ENCODE measurements at regions not wholly inside any gene's neighbourhood (a gene's known extent, or its start where the extent isn't known, plus 50 kb on each side); places are given as distances from the start of the nearest gene placed in this dataset.

- DNase-seq (ENCODE audit: low spot score), result no peak
Observed at GRCh38 chr6:90868256-90868655, 281.4 kb upstream of the MAP3K7 start.

DNA sequence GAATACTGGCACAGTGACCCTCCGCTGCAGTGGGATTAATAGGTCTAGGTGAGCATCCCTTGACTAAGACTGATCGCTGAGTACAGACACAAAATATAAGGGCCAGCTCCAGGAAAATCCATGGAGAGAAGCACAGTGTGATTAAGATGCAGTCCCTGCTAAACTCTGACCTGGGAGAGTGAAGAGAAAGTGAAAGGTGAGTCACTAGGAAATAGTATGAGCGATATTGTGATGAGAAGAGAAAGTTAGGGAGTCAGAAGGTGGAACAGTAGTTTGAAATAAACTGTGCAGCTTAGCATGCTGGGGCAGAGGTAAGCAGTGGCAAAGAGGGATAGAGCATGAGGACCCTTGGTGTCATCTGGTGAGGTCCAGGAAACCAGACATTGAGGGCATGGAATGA, 278.6 kb upstream of the MAP3K7 start:
- DNase-seq (ENCODE audit: low spot score), result no peak

DNA sequence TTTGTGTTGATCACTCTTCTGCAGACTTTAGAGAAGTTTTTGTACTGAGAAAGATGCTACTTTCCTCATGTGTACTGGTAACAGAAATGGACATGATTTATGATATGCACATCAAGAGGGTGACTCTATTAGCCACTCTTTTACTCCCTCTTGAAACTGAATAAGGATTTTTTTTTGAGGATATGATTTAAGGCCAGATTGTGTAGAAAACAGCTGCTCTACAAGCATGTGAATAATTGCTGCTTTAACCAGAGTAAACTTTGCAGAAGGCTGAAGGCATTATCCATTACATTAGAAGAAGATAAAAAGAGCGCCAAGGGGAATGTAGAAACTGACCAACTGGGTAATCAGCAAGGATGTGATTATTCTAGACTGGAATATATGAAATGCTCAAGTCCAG, 276.2 kb upstream of the MAP3K7 start:
- no peak for DNase-seq (ENCODE audit: low spot score)

DNA sequence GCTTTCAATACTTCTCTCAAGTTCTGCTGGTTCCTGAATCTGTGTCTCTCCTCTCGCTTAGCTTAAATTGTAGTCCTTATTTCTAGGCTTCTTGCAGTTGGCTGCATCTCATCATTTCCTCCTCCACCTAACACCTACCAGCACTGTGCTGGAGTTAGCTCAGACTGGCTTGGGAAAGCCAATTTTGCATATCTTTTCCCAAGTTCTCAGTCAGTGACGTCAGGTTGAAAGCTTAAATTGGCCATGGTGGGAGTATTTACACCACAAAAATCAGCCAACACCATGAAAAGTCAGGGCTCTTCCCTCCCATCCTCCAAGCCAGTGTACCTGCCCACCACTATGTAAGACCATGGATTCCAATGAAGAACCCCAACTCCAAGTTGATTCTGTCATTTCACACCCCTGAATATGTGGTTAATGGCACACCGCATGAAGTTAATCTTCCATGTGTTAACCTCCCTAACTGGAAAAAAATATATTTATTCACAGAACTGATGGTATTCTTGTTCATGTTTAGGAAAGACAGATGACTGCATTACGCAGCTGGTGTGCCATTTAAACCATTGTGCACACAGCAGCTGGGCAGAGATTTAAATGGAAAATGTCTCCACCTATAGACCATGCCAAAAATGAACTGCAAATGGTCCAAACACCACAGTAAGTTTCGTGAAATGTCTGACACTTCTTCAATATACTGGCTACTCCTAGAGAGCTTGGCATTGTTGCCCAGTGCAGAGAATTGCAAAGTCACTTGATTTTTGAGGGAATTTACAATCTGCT, 274.1 kb upstream of the MAP3K7 start:
- peak; percentile 5 for DNase-seq (ENCODE audit: low spot score)

DNA sequence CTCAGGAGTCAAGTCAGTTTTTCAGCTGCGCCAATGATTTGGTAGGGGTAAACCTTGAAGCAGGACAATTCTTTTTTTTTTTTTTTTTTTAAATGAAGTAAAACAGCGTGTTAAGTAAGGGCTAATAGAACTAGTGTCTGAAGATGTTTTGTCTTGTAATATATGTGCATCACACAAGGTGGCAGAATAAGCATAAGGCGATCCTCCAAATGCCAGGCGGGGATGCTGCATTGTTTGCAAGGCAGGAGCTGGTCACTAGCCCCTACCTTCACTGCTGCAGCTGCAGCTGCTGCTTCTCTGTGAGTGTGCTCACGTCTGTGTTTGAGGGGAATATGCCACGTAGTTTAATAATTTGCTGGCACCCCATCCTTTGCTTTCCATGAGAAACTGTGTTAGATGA, 272.7 kb upstream of the MAP3K7 start:
- DNase-seq (ENCODE audit: low spot score), result peak; percentile 8

DNA sequence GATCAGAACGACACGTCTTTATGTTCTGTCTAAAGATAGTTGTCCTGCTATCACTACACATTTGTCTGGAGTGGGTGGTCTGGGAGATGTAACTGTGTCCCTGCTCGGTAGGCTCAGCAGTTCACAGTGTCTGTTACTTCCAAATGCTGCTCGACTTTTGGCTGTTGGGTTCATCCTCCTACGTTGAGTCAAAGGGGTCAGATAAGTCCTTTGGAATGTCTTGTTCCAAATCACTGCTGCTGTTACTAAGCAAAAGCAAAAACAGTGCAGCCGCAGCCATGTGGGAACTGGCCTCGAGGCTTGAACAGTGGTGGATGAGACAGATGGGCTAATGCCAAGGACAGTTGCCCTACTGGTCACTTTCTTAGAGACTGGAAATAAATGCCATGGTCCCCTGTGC, 272.2 kb upstream of the MAP3K7 start:
- DNase-seq (ENCODE audit: low spot score), result no peak

DNA sequence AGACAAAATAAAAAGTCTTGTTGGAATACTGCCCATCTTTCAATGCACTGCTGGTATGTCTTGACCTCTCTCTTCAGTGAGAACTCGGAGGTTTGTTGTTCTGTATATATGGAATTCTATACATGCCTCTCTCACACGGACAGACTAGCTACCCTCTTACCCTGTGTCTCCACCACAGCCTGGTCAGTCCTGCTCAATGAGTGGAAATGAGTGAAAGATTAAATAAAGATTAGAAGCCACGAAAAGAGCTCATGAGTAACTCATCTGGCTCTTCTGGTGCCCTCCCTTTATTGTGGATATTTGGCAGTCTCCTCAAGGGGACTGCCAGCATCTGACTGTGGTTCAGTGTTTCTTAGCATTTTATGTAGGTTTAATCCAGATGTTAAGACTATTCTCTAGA, 262.8 kb upstream of the MAP3K7 start:
- DNase-seq (ENCODE audit: low spot score), result no peak

DNA sequence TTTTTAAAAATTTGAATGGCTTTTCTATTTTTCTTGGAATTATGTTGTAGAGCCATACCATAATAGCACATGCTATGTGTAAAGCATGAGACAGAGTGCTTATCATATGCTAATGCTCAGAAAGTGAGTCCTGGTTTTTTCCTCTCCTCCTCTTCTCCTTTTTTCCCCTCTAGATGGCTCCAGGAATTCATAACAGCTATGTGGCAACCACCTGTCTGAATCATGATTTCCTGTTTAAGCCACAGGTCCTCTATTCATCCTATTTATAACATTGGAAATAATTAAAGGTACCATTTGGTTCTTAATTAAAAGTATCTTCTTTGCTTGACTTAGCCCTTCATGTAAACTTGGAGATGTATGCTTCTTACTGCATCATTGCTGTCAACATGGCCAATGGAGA, 260.0 kb upstream of the MAP3K7 start:
- no peak for DNase-seq (ENCODE audit: low spot score)

DNA sequence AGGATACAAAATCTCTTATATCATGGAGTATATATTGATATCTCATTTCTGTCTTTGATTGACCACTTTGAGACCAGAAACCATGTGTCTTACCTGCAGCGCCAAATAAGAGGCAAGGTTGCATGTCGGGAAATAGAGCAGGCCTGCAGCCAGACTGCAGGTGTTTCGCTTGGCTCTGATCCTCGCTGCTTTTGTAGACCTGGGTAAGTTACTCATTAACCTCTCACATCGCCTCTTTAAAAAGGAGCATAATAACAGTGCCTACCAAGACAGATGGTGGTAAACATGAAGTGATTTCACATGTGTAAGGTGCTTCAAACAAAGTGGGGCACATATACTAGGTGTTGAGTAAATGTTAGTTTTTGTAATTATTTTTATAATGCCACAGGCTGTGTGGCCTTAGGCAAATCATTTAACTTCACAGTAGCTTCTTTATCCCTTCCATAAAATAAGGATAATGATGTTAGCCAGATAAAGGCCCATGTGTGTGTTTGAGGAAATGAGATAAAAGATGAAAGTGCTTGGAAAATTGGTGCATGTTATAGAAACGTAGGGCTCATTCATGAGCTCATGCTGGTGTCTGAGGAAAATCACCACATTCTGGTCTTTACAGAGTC, 248.8 kb upstream of the MAP3K7 start:
- DNase-seq (ENCODE audit: low spot score), result no peak

GRCh38 chr6:90829311-90829710, 242.4 kb upstream of the MAP3K7 start:
- DNase-seq (ENCODE audit: low spot score), result no peak

DNA sequence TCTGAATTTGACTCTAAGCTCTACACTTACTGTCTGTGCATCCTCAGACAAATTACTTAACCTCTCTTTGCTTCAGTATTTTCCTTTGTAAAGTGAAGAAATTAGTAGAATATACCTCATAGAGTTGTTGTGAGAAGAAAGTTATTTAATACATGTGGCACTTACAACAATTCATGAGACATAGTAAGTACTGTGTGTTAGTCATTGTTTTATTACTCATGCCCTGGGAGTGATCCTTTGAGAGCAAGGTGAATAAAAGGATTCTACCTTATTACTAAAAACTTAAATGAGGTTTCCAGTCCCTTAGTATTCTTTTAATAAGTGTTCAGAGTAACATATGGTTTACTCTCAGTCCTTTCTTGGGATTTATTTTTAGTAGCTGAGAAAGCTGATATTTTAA, 233.6 kb upstream of the MAP3K7 start:
- no peak for DNase-seq (ENCODE audit: low spot score)

DNA sequence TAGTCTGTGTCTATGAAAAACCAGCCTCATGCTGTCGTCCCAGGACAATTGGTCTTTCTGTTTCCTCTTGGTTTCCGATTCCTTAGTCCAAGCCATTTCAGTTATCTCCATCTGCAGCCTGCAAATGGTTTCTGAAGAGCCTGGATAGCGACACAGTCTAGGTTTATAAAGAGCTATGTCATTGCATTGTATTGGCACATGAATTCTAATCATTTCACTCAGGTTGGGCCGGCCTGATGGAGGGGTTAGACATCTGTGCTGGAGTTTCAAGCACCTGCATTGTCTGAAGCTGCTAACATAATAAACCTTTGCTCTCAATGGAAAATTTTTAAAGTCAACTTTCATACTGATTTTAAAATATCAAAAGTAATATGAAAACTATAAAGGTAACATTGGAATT, 232.6 kb upstream of the MAP3K7 start:
- no peak for DNase-seq (ENCODE audit: low spot score)

DNA sequence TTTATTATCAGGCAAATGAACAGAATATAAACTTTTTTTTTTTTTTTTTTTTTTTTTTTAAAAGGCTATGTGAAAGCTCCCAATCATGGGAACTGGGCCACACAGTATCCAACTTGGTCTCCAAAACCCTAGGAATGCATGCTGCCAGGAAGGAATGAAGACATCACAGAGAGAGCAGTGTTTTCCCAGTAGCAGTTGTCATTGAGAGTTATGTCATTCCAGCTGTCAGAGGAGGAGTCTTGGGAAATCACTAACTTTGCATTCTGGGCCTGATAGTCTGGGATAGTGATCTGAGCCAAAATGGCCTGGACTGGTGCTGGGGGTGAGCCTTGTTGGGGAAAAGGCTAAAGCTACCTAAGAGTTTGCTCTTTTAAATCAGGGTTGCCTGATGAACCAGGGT, 231.3 kb upstream of the MAP3K7 start:
- DNase-seq (ENCODE audit: low spot score), result no peak

DNA sequence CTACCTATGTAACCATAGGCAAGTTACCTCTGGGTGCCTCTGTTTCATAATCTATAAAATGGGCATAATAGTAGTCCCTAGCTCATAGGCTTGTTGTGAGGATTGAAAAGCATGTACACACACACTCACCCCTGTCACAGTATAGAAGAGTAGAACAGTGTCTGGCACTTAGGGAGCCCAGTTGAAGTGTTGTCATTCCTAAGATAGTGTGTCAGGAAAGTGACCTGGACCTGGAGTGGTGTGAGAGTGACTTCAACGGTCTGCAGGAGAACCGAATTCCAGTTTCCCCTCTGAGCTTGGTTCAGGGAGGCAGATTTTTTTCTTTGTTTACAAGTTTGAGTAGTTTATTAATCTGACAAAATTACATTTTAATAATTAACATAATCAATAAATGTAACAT, 229.9 kb upstream of the MAP3K7 start:
- no peak for DNase-seq (ENCODE audit: low spot score)

DNA sequence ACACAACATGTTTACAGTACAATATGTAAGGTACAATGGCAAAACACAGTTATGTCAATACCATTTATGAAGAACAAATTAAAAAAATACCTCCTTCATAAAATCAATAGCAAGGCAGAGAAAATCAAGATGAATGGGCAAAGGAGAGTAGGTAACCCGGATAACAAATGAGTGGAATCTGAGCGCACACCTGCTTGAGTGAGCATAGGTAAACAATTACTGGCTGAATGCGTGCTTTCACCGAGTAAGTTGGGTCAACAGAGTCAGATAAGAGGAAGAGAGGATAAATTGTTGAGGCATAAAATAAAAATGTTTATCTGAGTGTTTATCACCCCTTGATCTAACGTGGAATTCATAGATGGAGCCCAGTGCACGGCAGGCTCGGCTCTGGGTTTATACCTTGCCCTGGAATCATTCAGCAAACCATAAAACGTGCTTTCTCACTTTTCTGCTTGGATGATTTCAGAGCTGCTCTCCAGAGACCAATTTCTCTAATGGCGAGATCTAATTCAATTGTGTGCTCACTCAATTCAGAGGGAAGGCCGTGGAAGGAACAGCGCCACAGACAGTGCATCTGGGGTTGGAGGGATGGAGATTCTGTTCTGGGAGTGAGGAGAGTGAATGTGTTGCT, 224.8 kb upstream of the MAP3K7 start:
- no peak for DNase-seq (ENCODE audit: low spot score)

GRCh38 chr6:90809035-90809434, 222.2 kb upstream of the MAP3K7 start:
- no peak for DNase-seq (ENCODE audit: low spot score)

- DNase-seq (ENCODE audit: low spot score), result no peak
Observed at GRCh38 chr6:90807791-90808701, 221.2 kb upstream of the MAP3K7 start.

- DNase-seq (ENCODE audit: low spot score), result no peak
Observed at GRCh38 chr6:90805619-90806155, 218.8 kb upstream of the MAP3K7 start.

- no peak for DNase-seq (ENCODE audit: low spot score)
Observed at GRCh38 chr6:90803956-90804355, 217.1 kb upstream of the MAP3K7 start.

DNA sequence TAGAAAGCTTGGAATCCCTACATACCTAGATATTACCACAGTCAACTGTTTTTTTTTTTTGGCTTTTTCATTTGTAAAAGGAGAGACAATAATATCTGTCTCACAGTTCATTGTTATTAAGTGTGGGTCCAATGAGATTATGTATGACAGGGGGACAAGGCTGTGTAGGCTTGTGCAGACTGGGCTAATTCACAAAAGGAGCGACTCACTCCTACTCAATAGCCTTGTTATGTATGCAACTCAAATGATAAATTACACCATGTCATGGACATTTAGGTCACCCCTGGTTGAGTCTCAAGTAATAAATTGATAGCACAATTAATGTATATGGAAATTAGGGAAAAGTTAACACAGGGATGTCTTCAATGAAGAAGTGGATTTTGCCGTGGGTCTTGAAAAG, 208.2 kb upstream of the MAP3K7 start:
- DNase-seq (ENCODE audit: low spot score), result no peak

GRCh38 chr6:90793771-90794170, 206.9 kb upstream of the MAP3K7 start:
- DNase-seq (ENCODE audit: low spot score), result no peak

- no peak for DNase-seq (ENCODE audit: low spot score)
Observed at GRCh38 chr6:90790696-90791095, 203.8 kb upstream of the MAP3K7 start.
